K562 (cell line): ENCODE measurements at regions not wholly inside any gene's neighbourhood (a gene's known extent, or its start where the extent isn't known, plus 50 kb on each side); places are given as distances from the start of the nearest gene placed in this dataset.

Experiments used
- ATF6 ChIP-seq: sonication (generic); formaldehyde crosslinking; IDR thresholded peaks from 2 replicates; pipeline ENCODE4 v1.4.0; 2020; ENCODE audit warnings: mild to moderate bottlenecking, missing genetic modification reagents
- CEBPG ChIP-seq, 3 experiments: fragments of 200-800 bp in 1 of 3; sonication (Bioruptor generic) in 1 of 3; sonication (generic) in 1 of 3; formaldehyde crosslinking in 1 of 3; IDR thresholded peaks in 2 of 3; conservative IDR thresholded peaks in 1 of 3; 2 replicates each; pipeline versions ENCODE4 v1.6.1 to v1.8.0; 2016 to 2022; ENCODE audit warnings: missing compliant biosample characterization in 2 of 3, missing genetic modification characterization in 2 of 3, mild to moderate bottlenecking in 1 of 3, missing genetic modification reagents in 1 of 3
- GTF2F1 ChIP-seq: IDR thresholded peaks from 2 replicates; pipeline ENCODE4 v1.6.1; 2011; ENCODE audit warnings: low read depth, low read length, improper control_type of control experiment
- KLF13 ChIP-seq: fragments of 450-650 bp; IDR thresholded peaks from 2 replicates; pipeline ENCODE4 v1.6.1; 2016; ENCODE audit warnings: missing genetic modification characterization, low read depth, mild to moderate bottlenecking, missing compliant biosample characterization, moderate library complexity, borderline replicate concordance
- NR2C2 ChIP-seq, 2 experiments: fragments of 200-800 bp in 1 of 2; sonication (Bioruptor generic) in 1 of 2; sonication (generic) in 1 of 2; formaldehyde crosslinking in 1 of 2; IDR thresholded peaks; 2 replicates each; pipeline versions ENCODE4 v1.6.1 to v1.8.0; 2016 to 2022; ENCODE audit warnings: mild to moderate bottlenecking in 1 of 2, missing compliant biosample characterization in 1 of 2, missing genetic modification characterization in 1 of 2, missing genetic modification reagents in 1 of 2
- POLR2B ChIP-seq: fragments of 450-650 bp; IDR thresholded peaks from 2 replicates; pipeline ENCODE4 v1.6.1; 2018; ENCODE audit warnings: low read depth; ENCODE audit not compliant: partially characterized antibody
- PTBP1 ChIP-seq: fragments of 200-400 bp; formaldehyde crosslinking; IDR thresholded peaks from 2 replicates; pipeline ENCODE4 v1.6.1; 2017; ENCODE audit warnings: low read depth, low read length
- SOX6 ChIP-seq: fragments of 450-650 bp; IDR thresholded peaks from 2 replicates; pipeline ENCODE4 v1.6.1; 2014; ENCODE audit warnings: mild to moderate bottlenecking
- SP1 ChIP-seq: sonication (generic); formaldehyde crosslinking; IDR thresholded peaks from 2 replicates; pipeline ENCODE4 v1.8.1; 2022; ENCODE audit warnings: mild to moderate bottlenecking, missing genetic modification reagents
- SRF ChIP-seq, 2 experiments: fragments of 250-450, 450-650 bp in 1 of 2; sonication (Bioruptor Pico) in 1 of 2; sonication (generic) in 1 of 2; formaldehyde crosslinking; IDR thresholded peaks; 2 replicates each; pipeline versions ENCODE4 v1.5.0 to v1.5.1; 2020 to 2022; ENCODE audit warnings: mild to moderate bottlenecking in 1 of 2, missing genetic modification reagents in 1 of 2
- TAF9B ChIP-seq: fragments of 450-650 bp; IDR thresholded peaks from 2 replicates; pipeline ENCODE4 v1.6.1; 2018; ENCODE audit warnings: mild to moderate bottlenecking; ENCODE audit not compliant: partially characterized antibody
- TCF7L2 ChIP-seq: fragments of 150-350 bp; IDR thresholded peaks from 2 replicates; pipeline ENCODE4 v1.6.1; 2016; ENCODE audit warnings: low read depth, mild to moderate bottlenecking, low read length, moderate library complexity
- TEAD2 ChIP-seq: fragments of 450-650 bp; IDR thresholded peaks from 2 replicates; pipeline ENCODE4 v1.6.1; 2016; ENCODE audit warnings: missing genetic modification characterization, control low read depth, missing compliant biosample characterization
- ZC3H4 ChIP-seq: sonication (generic); formaldehyde crosslinking; IDR thresholded peaks from 2 replicates; pipeline ENCODE4 v1.9.0; 2021; ENCODE audit warnings: missing genetic modification reagents, borderline replicate concordance
- ZNF12 ChIP-seq: sonication (generic); formaldehyde crosslinking; IDR thresholded peaks from 2 replicates; pipeline ENCODE4 v1.4.0; 2020; ENCODE audit warnings: mild to moderate bottlenecking, missing genetic modification reagents
- ZNF184 ChIP-seq: sonication (generic); formaldehyde crosslinking; IDR thresholded peaks from 2 replicates; pipeline ENCODE4 v1.5.0; 2020; ENCODE audit warnings: missing genetic modification reagents
- ZNF280A ChIP-seq: fragments of 450-650 bp; IDR thresholded peaks from 2 replicates; pipeline ENCODE4 v1.6.1; 2018; ENCODE audit warnings: mild to moderate bottlenecking, low read depth; ENCODE audit not compliant: partially characterized antibody
- TF ChIP-seq, protein P1 (sequence below): fragments of 450-650 bp; formaldehyde crosslinking; IDR thresholded peaks from 2 replicates; pipeline ENCODE4 v1.4.0; 2022; ENCODE audit warnings: mild to moderate bottlenecking, moderate library complexity
- TF ChIP-seq, protein P2 (sequence below): sonication (generic); formaldehyde crosslinking; IDR thresholded peaks from 2 replicates; pipeline ENCODE4 v1.8.0; 2022; ENCODE audit warnings: mild to moderate bottlenecking, missing genetic modification reagents
- TF ChIP-seq, protein P3 (sequence below): sonication (generic); formaldehyde crosslinking; IDR thresholded peaks from 2 replicates; pipeline ENCODE4 v1.8.1; 2023; ENCODE audit warnings: mild to moderate bottlenecking, missing genetic modification reagents

- TF ChIP-seq, protein P1, sequence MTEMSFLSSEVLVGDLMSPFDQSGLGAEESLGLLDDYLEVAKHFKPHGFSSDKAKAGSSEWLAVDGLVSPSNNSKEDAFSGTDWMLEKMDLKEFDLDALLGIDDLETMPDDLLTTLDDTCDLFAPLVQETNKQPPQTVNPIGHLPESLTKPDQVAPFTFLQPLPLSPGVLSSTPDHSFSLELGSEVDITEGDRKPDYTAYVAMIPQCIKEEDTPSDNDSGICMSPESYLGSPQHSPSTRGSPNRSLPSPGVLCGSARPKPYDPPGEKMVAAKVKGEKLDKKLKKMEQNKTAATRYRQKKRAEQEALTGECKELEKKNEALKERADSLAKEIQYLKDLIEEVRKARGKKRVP (CRISPR knock-in tag) = peak; percentile 92
- TF ChIP-seq CEBPG (CRISPR knock-in tag; IDR thresholded peaks at IDR 0.05) (no peak), CEBPG (tag; conservative IDR thresholded peaks at IDR 0.05 in 1 of 2, IDR thresholded peaks at IDR 0.05 in 1 of 2) (peak; percentile 43 to 86; a peak in 3 of 4 replicates), ZNF12 (CRISPR knock-in tag) (no peak), POLR2B (no peak), KLF13 (tag) (no peak), PTBP1 (no peak), ZNF280A (no peak), ZNF184 (CRISPR knock-in tag) (no peak), TCF7L2 (no peak), ZC3H4 (CRISPR knock-in tag) (no peak), GTF2F1 (no peak), TEAD2 (tag) (no peak), SP1 (CRISPR knock-in tag) (no peak), SRF (CRISPR knock-in tag; IDR thresholded peaks at IDR 0.05) (no peak), ATF6 (CRISPR knock-in tag) (no peak), NR2C2 (CRISPR knock-in tag; IDR thresholded peaks at IDR 0.05) (no peak), NR2C2 (tag; IDR thresholded peaks at IDR 0.05) (peak; percentile 24; the same call in 1 of the 2 replicates), SOX6 (no peak), TAF9B (no peak)
- TF ChIP-seq, protein P2, sequence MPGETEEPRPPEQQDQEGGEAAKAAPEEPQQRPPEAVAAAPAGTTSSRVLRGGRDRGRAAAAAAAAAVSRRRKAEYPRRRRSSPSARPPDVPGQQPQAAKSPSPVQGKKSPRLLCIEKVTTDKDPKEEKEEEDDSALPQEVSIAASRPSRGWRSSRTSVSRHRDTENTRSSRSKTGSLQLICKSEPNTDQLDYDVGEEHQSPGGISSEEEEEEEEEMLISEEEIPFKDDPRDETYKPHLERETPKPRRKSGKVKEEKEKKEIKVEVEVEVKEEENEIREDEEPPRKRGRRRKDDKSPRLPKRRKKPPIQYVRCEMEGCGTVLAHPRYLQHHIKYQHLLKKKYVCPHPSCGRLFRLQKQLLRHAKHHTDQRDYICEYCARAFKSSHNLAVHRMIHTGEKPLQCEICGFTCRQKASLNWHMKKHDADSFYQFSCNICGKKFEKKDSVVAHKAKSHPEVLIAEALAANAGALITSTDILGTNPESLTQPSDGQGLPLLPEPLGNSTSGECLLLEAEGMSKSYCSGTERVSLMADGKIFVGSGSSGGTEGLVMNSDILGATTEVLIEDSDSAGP (CRISPR knock-in tag) = no peak
- TF ChIP-seq, protein P3, sequence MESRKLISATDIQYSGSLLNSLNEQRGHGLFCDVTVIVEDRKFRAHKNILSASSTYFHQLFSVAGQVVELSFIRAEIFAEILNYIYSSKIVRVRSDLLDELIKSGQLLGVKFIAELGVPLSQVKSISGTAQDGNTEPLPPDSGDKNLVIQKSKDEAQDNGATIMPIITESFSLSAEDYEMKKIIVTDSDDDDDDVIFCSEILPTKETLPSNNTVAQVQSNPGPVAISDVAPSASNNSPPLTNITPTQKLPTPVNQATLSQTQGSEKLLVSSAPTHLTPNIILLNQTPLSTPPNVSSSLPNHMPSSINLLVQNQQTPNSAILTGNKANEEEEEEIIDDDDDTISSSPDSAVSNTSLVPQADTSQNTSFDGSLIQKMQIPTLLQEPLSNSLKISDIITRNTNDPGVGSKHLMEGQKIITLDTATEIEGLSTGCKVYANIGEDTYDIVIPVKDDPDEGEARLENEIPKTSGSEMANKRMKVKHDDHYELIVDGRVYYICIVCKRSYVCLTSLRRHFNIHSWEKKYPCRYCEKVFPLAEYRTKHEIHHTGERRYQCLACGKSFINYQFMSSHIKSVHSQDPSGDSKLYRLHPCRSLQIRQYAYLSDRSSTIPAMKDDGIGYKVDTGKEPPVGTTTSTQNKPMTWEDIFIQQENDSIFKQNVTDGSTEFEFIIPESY = no peak
Measured at GRCh38 chr9:84542554-84542953, 127.0 kb upstream of the NTRK2 start (continued).
